ENCODE measurements at regions not wholly inside any gene's neighbourhood (a gene's known extent, or its start where the extent isn't known, plus 50 kb on each side); places are given as distances from the start of the nearest gene placed in this dataset.

GRCh38 chr12:70165450-70165849 is 77.8 kb upstream of the CNOT2 start:
- TF ChIP-seq POLR2AphosphoS5 (IDR thresholded peaks at IDR 0.05) (no peak), CTCF (IDR thresholded peaks at IDR 0.05) (no peak)

All from prostate gland (tissue), 2 donors.